NCI-H69 (cell line): ENCODE measurements at regions not wholly inside any gene's neighbourhood (a gene's known extent, or its start where the extent isn't known, plus 50 kb on each side); places are given as distances from the start of the nearest gene placed in this dataset.

Experiments used
- DNase-seq: peaks from one replicate; lab custom pipeline; 2025; lab: John Stamatoyannopoulos, UW

- no peak for DNase-seq
Measured at GRCh38 chr3:3241596-3241995, 62.1 kb upstream of the CRBN start.

GRCh38 chr3:3240986-3241385 is 61.5 kb upstream of the CRBN start:
- DNase-seq, result no peak

- DNase-seq, result no peak
Measured at GRCh38 chr3:3237979-3238378, 58.5 kb upstream of the CRBN start.

- no peak for DNase-seq
Measured at GRCh38 chr3:3232251-3232650, 52.8 kb upstream of the CRBN start.
